NOMO-1 treated with DMSO at 0.1 percent for 48 hours (cell line): ENCODE measurements at regions not wholly inside any gene's neighbourhood (a gene's known extent, or its start where the extent isn't known, plus 50 kb on each side); places are given as distances from the start of the nearest gene placed in this dataset.
"Not testable (repeated sequence)": the region's sequence is repeated elsewhere in the genome, so short reads cannot be mapped to it uniquely, and the experiment has no call there.

Experiments
- DNase-seq: peaks from one replicate; lab custom pipeline; 2025; ENCODE audit not compliant: unreplicated experiment; lab: John Stamatoyannopoulos, UW

GRCh38 chr10:78656417-78657162 lies 412.2 kb upstream of the ZMIZ1 start:
- no peak for DNase-seq

GRCh38 chr10:78657163-78657861 lies 411.5 kb upstream of the ZMIZ1 start:
- peak; percentile 65 for DNase-seq

GRCh38 chr10:78657862-78658165 lies 411.0 kb upstream of the ZMIZ1 start:
- DNase-seq, result no peak

GRCh38 chr10:78658645-78659597 lies 409.8 kb upstream of the ZMIZ1 start:
- peak; percentile 69 for DNase-seq

GRCh38 chr10:78659598-78659967 lies 409.2 kb upstream of the ZMIZ1 start:
- DNase-seq, result no peak

- no peak for DNase-seq
These were observed 408.2 kb upstream of the ZMIZ1 start for GRCh38 chr10:78660446-78661106.

- DNase-seq, result no peak
These were observed 405.0 kb upstream of the ZMIZ1 start for GRCh38 chr10:78663721-78664120.

GRCh38 chr10:78664929-78665553 lies 403.7 kb upstream of the ZMIZ1 start:
- DNase-seq, result no peak

GRCh38 chr10:78672918-78673317 lies 395.8 kb upstream of the ZMIZ1 start:
- DNase-seq, result no peak

- not testable (repeated sequence) for DNase-seq
These were observed 387.6 kb upstream of the ZMIZ1 start for GRCh38 chr10:78681141-78681540.

- not testable (repeated sequence) for DNase-seq
These were observed 386.8 kb upstream of the ZMIZ1 start for GRCh38 chr10:78681986-78682385.

- DNase-seq, result no peak
These were observed 383.8 kb upstream of the ZMIZ1 start for GRCh38 chr10:78684947-78685346.

GRCh38 chr10:78685466-78686103 lies 383.2 kb upstream of the ZMIZ1 start:
- no peak for DNase-seq

GRCh38 chr10:78686444-78687060 lies 382.2 kb upstream of the ZMIZ1 start:
- no peak for DNase-seq

GRCh38 chr10:78687626-78688025 lies 381.1 kb upstream of the ZMIZ1 start:
- DNase-seq, result no peak

GRCh38 chr10:78688230-78688900 lies 380.4 kb upstream of the ZMIZ1 start:
- no peak for DNase-seq

GRCh38 chr10:78688901-78689583 lies 379.7 kb upstream of the ZMIZ1 start:
- DNase-seq, result no peak

- no peak for DNase-seq
These were observed 379.2 kb upstream of the ZMIZ1 start for GRCh38 chr10:78689584-78689935.
